B cell (primary cell): ENCODE measurements at regions not wholly inside any gene's neighbourhood (a gene's known extent, or its start where the extent isn't known, plus 50 kb on each side); places are given as distances from the start of the nearest gene placed in this dataset.

Experiments
- EZH2 ChIP-seq: IDR thresholded peaks from 2 replicates; pipeline ENCODE4 v1.6.1; 2012; ENCODE audit warnings: borderline replicate concordance, low read depth, mild to moderate bottlenecking, moderate library complexity, low read length; ENCODE audit not compliant: insufficient read depth, poor library complexity, severe bottlenecking
- TF ChIP-seq, protein P1 (sequence below): fragments of 200-600 bp; IDR thresholded peaks from one replicate; pipeline ENCODE4 v1.8.0; 2022; ENCODE audit warnings: antibody characterized with exemption, mild to moderate bottlenecking

DNA sequence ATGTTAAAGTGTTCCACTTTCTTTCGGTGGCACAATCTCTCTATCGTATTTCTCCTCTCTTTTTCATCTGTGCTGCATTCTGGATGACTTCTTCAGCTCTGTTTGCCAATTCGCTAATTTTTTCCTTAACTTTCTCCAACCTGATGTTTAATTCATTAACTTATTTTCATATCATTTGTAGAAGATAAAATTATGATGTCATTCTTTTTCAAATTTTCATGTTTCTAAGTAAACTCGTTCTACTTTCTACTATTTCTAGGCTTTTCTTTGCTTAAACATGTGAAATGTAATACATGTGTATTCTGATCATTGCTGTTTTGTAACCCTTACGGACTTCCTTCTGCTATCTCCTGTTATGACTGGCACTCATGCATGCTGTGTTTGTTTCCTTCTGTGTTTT, 648.4 kb downstream of the QKI start:
- TF ChIP-seq, protein P1, sequence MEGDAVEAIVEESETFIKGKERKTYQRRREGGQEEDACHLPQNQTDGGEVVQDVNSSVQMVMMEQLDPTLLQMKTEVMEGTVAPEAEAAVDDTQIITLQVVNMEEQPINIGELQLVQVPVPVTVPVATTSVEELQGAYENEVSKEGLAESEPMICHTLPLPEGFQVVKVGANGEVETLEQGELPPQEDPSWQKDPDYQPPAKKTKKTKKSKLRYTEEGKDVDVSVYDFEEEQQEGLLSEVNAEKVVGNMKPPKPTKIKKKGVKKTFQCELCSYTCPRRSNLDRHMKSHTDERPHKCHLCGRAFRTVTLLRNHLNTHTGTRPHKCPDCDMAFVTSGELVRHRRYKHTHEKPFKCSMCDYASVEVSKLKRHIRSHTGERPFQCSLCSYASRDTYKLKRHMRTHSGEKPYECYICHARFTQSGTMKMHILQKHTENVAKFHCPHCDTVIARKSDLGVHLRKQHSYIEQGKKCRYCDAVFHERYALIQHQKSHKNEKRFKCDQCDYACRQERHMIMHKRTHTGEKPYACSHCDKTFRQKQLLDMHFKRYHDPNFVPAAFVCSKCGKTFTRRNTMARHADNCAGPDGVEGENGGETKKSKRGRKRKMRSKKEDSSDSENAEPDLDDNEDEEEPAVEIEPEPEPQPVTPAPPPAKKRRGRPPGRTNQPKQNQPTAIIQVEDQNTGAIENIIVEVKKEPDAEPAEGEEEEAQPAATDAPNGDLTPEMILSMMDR: no peak
- no peak for TF ChIP-seq EZH2
